Stomach (tissue), 8 donors: ENCODE measurements at regions not wholly inside any gene's neighbourhood (a gene's known extent, or its start where the extent isn't known, plus 50 kb on each side); places are given as distances from the start of the nearest gene placed in this dataset.

ENCODE experiments used
- DNase-seq, 2 donors: peaks; one replicate each; pipeline versions ENCODE4 v3.0.0 to v3.0.0-alpha.2; 2013 to 2019
- H3K27ac ChIP-seq, 5 donors: fragments of 200-600 bp in 4 of 5; sonication (generic) in 4 of 5; one replicate each; pipeline ENCODE4 v1.5.1; 2013 to 2019; ENCODE audit warnings: mild to moderate bottlenecking in 1 of 5, moderate library complexity in 1 of 5
- H3K27me3 ChIP-seq, 3 donors: fragments of 200-600 bp; sonication (generic); one replicate each; pipeline ENCODE4 v1.5.1; 2017 to 2019; ENCODE audit warnings: mixed run types in 1 of 3
- H3K36me3 ChIP-seq, 4 donors: fragments of 200-600 bp; sonication (generic); 1 replicate in 3 of 4; 2 replicates in 1 of 4; pipeline ENCODE4 v1.5.1; 2016 to 2019
- H3K4me1 ChIP-seq, 4 donors: fragments of 200-600 bp; sonication (generic); one replicate each; pipeline ENCODE4 v1.5.1; 2016 to 2019
- H3K4me3 ChIP-seq, 4 donors: fragments of 200-600 bp; sonication (generic) in 3 of 4; one replicate each; pipeline ENCODE4 v1.5.1; 2016 to 2019; ENCODE audit warnings: mild to moderate bottlenecking in 1 of 4
- H3K9me3 ChIP-seq, 4 donors: fragments of 200-600 bp; sonication (generic); one replicate each; pipeline ENCODE4 v1.5.1; 2016 to 2019
- CTCF ChIP-seq, 7 experiments: fragments of 450-650 bp in 4 of 7; fragments of 200-600 bp in 3 of 7; sonication (generic) in 3 of 7; IDR thresholded peaks; one replicate each; pipeline ENCODE4 v1.5.1; 2016 to 2019; ENCODE audit warnings: antibody characterized with exemption in 7 of 7, control low read depth in 2 of 7, mild to moderate bottlenecking in 1 of 7
- EP300 ChIP-seq: sonication (generic); formaldehyde crosslinking; IDR thresholded peaks from one replicate; pipeline ENCODE4 v1.6.1; 2017; ENCODE audit warnings: antibody characterized with exemption
- POLR2A ChIP-seq, 4 donors: fragments of 450-650 bp; IDR thresholded peaks; one replicate each; pipeline ENCODE4 v1.6.1; 2016; ENCODE audit warnings: antibody characterized with exemption in 4 of 4, control low read depth in 2 of 4, mild to moderate bottlenecking in 1 of 4, moderate library complexity in 1 of 4
- POLR2AphosphoS5 ChIP-seq, 3 donors: sonication (generic); formaldehyde crosslinking; IDR thresholded peaks; one replicate each; pipeline ENCODE4 v1.6.1; 2016; ENCODE audit warnings: antibody characterized with exemption in 3 of 3
- WGBS, 5 donors: extraction: QIAGEN DNeasy Blood & Tissue Kit in 3 of 5; methylation state at CpG; one replicate each; pipeline versions ENCODE4 v1.1.5 to v1.1.7; 2013 to 2018; 5-methylcytosine and 5-hydroxymethylcytosine counted together
- intact Hi-C: fragments of 100-400 bp; cut with DNase I; formaldehyde crosslinking; loops from one replicate; pipeline ENCODE4 v1.15.1; 2023; ENCODE audit warnings: low total_unique reads
- donor health status: healthy with polysubstance abuse.
- donor health status: Bipolar disorder and iron deficiency.
- donor health status: healthy.

- TF ChIP-seq CTCF (IDR thresholded peaks at IDR 0.05) (no peak), POLR2A (IDR thresholded peaks at IDR 0.05) (no peak), EP300 (no peak), POLR2AphosphoS5 (IDR thresholded peaks at IDR 0.05) (no peak)
These were observed 90.3 kb downstream of the DUSP6 start for GRCh38 chr12:89261982-89262381.

GRCh38 chr12:89260841-89261637 is 91.3 kb downstream of the DUSP6 start:
- Histone ChIP-seq H3K36me3 (no peaks in the 10 kb centered on the region), H3K4me3 (no peak overlapping the region), H3K27ac (no peak overlapping the region), H3K27me3 (no peaks in the 10 kb centered on the region), H3K9me3 (peaks cover 0 to 7% (median 0%) of the 10 kb centered on the region in 4 donors), H3K4me1 (peaks cover 0 to 24% (median 4%) of the 10 kb centered on the region in 4 donors)
- no peak for DNase-seq
- TF ChIP-seq CTCF (IDR thresholded peaks at IDR 0.05), result no peak
- TF ChIP-seq POLR2A (IDR thresholded peaks at IDR 0.05), result no peak
- TF ChIP-seq EP300, result no peak
- intact Hi-C loops, result no loop called here

More at GRCh38 chr12:89261982-89262381, 90.3 kb downstream of the DUSP6 start:
- Histone ChIP-seq H3K4me1 (peaks cover 0 to 24% (median 4%) of the 10 kb centered on the region in 4 donors), H3K4me3 (no peak overlapping the region), H3K36me3 (no peaks in the 10 kb centered on the region), H3K9me3 (peaks cover 0 to 7% (median 0%) of the 10 kb centered on the region in 4 donors), H3K27ac (no peak overlapping the region), H3K27me3 (no peaks in the 10 kb centered on the region)
- intact Hi-C loops, result no loop called here
- 62 to 80% (median 76%) methylated on average over 4 of the region's 4 CpGs for WGBS, 5 donors
- DNase-seq, result no peak

GRCh38 chr12:89259821-89260220 is 92.5 kb downstream of the DUSP6 start:
- no peak overlapping the region for H3K27ac ChIP-seq
- 73 to 93% (median 89%) methylated on average over 3 of the region's 3 CpGs for WGBS, 5 donors
- H3K9me3 ChIP-seq, result peaks cover 0 to 7% (median 0%) of the 10 kb centered on the region in 4 donors
- H3K4me3 ChIP-seq, result no peak overlapping the region
- H3K27me3 ChIP-seq, result no peaks in the 10 kb centered on the region
- TF ChIP-seq CTCF (IDR thresholded peaks at IDR 0.05), result no peak
- no peak for TF ChIP-seq POLR2A (IDR thresholded peaks at IDR 0.05)
- no peak for TF ChIP-seq POLR2AphosphoS5 (IDR thresholded peaks at IDR 0.05)
- peaks cover 0 to 24% (median 4%) of the 10 kb centered on the region in 4 donors for H3K4me1 ChIP-seq
- DNase-seq, result no peak
- intact Hi-C loops, result no loop called here
- no peaks in the 10 kb centered on the region for H3K36me3 ChIP-seq

- no peaks in the 10 kb centered on the region for H3K27me3 ChIP-seq
- H3K4me1 ChIP-seq, result peaks cover 0 to 18% (median 4%) of the 10 kb centered on the region in 4 donors
- WGBS, 5 donors, result 87 to 95% (median 92%) methylated on average over 5 of the region's 5 CpGs
- H3K4me3 ChIP-seq, result no peak overlapping the region
- no peaks in the 10 kb centered on the region for H3K36me3 ChIP-seq
- TF ChIP-seq CTCF (IDR thresholded peaks at IDR 0.05), result no peak
- no peak for TF ChIP-seq POLR2AphosphoS5 (IDR thresholded peaks at IDR 0.05)
- TF ChIP-seq POLR2A (IDR thresholded peaks at IDR 0.05), result no peak
- TF ChIP-seq EP300, result no peak
- no peak for DNase-seq
- intact Hi-C loops, result no loop called here
- peaks cover 0 to 7% (median 0%) of the 10 kb centered on the region in 4 donors for H3K9me3 ChIP-seq
- no peak overlapping the region for H3K27ac ChIP-seq
These were observed 93.9 kb downstream of the DUSP6 start for GRCh38 chr12:89258240-89258969.
